GM21515 (cell line): ENCODE measurements at regions not wholly inside any gene's neighbourhood (a gene's known extent, or its start where the extent isn't known, plus 50 kb on each side); places are given as distances from the start of the nearest gene placed in this dataset.

Experiments
- ATAC-seq: cut with Tn5 transposase; IDR thresholded peaks from one replicate; pipeline ENCODE4 v1.9.1; 2021; ENCODE audit not compliant: unreplicated experiment

GRCh38 chr1:219119839-219120238 lies 53.8 kb upstream of the LYPLAL1 start:
- no peak for ATAC-seq

- ATAC-seq, result no peak
These were observed 52.8 kb upstream of the LYPLAL1 start for GRCh38 chr1:219120624-219121544.

GRCh38 chr1:219121679-219122078 lies 52.0 kb upstream of the LYPLAL1 start:
- no peak for ATAC-seq

GRCh38 chr1:219123036-219123435 lies 50.6 kb upstream of the LYPLAL1 start:
- no peak for ATAC-seq
